ENCODE measurements at regions not wholly inside any gene's neighbourhood (a gene's known extent, or its start where the extent isn't known, plus 50 kb on each side); places are given as distances from the start of the nearest gene placed in this dataset.
"Not testable (repeated sequence)": the region's sequence is repeated elsewhere in the genome, so short reads cannot be mapped to it uniquely, and the experiment has no call there.

GRCh38 chr7:19290968-19291367, 145.7 kb upstream of the FERD3L start:
- intact Hi-C loops (cut with micrococcal nuclease) = no loop called here
- Mint-ChIP-seq H3K9me3 (peaks cover 1% of the 10 kb centered on the region), H3K4me1 (ENCODE audit: low read depth) (no peaks in the 10 kb centered on the region), H3K4me3 (no peak overlapping the region), H3K27ac (no peak overlapping the region), H3K27me3 (no peaks in the 10 kb centered on the region), H3K36me3 (ENCODE audit: low read depth) (no peaks in the 10 kb centered on the region)
- ChIA-PET CTCF (no interaction called here), POLR2A (no interaction called here)
- TF ChIP-seq CTCF (IDR thresholded peaks at IDR 0.05) = no peak
- no peak for ATAC-seq
- no peak for DNase-seq

GRCh38 chr7:19290066-19290465, 144.8 kb upstream of the FERD3L start:
- intact Hi-C loops (cut with micrococcal nuclease) = no loop called here
- H3K9me3 Mint-ChIP-seq = peaks cover 1% of the 10 kb centered on the region
- no peak for TF ChIP-seq CTCF (IDR thresholded peaks at IDR 0.05)
- H3K4me1 Mint-ChIP-seq (ENCODE audit: low read depth) = no peaks in the 10 kb centered on the region
- ChIA-PET CTCF (no interaction called here), POLR2A (no interaction called here)
- no peak overlapping the region for H3K27ac Mint-ChIP-seq
- H3K27me3 Mint-ChIP-seq = no peaks in the 10 kb centered on the region
- H3K4me3 Mint-ChIP-seq = no peak overlapping the region
- no peak for ATAC-seq
- no peak for DNase-seq
- no peaks in the 10 kb centered on the region for H3K36me3 Mint-ChIP-seq (ENCODE audit: low read depth)

GRCh38 chr7:19284596-19285300, 139.5 kb upstream of the FERD3L start:
- H3K36me3 Mint-ChIP-seq (ENCODE audit: low read depth) = no peaks in the 10 kb centered on the region
- CTCF ChIA-PET = no interaction called here
- no peak overlapping the region for H3K27ac Mint-ChIP-seq
- no peak for TF ChIP-seq CTCF (IDR thresholded peaks at IDR 0.05)
- H3K4me1 Mint-ChIP-seq (ENCODE audit: low read depth) = no peaks in the 10 kb centered on the region
- H3K4me3 Mint-ChIP-seq = no peak overlapping the region
- POLR2A ChIA-PET = no interaction called here
- DNase-seq (no peak), ATAC-seq (no peak)
- H3K9me3 Mint-ChIP-seq = peaks cover 4% of the 10 kb centered on the region
- no peaks in the 10 kb centered on the region for H3K27me3 Mint-ChIP-seq
- intact Hi-C loops (cut with micrococcal nuclease) = no loop called here

- H3K27ac Mint-ChIP-seq = no peak overlapping the region
Measured at GRCh38 chr7:19284136-19284535, 138.9 kb upstream of the FERD3L start.

GRCh38 chr7:19275000-19275399, 129.8 kb upstream of the FERD3L start:
- Mint-ChIP-seq H3K27ac (no peak overlapping the region), H3K9me3 (peaks cover 8% of the 10 kb centered on the region), H3K36me3 (ENCODE audit: low read depth) (no peaks in the 10 kb centered on the region), H3K4me3 (no peak overlapping the region), H3K4me1 (ENCODE audit: low read depth) (no peaks in the 10 kb centered on the region), H3K27me3 (no peaks in the 10 kb centered on the region)
- ChIA-PET POLR2A (no interaction called here), CTCF (no interaction called here)
- intact Hi-C loops (cut with micrococcal nuclease) = no loop called here
- TF ChIP-seq CTCF (IDR thresholded peaks at IDR 0.05) = no peak
- no peak for DNase-seq
- no peak for ATAC-seq

More at GRCh38 chr7:19284136-19284535, 138.9 kb upstream of the FERD3L start:
- ChIA-PET CTCF (no interaction called here), POLR2A (no interaction called here)
- ATAC-seq (no peak), DNase-seq (no peak)
- H3K27me3 Mint-ChIP-seq = no peaks in the 10 kb centered on the region
- intact Hi-C loops (cut with micrococcal nuclease) = no loop called here
- peaks cover 6% of the 10 kb centered on the region for H3K9me3 Mint-ChIP-seq
- no peak for TF ChIP-seq CTCF (IDR thresholded peaks at IDR 0.05)
- H3K36me3 Mint-ChIP-seq (ENCODE audit: low read depth) = no peaks in the 10 kb centered on the region
- H3K4me1 Mint-ChIP-seq (ENCODE audit: low read depth) = no peaks in the 10 kb centered on the region
- H3K4me3 Mint-ChIP-seq = no peak overlapping the region

GRCh38 chr7:19272329-19272728, 127.1 kb upstream of the FERD3L start:
- POLR2A ChIA-PET; ATAC-seq; intact Hi-C loops (cut with micrococcal nuclease); H3K9me3 Mint-ChIP-seq; H3K27me3 Mint-ChIP-seq; H3K4me1 Mint-ChIP-seq (ENCODE audit: low read depth); H3K27ac Mint-ChIP-seq; H3K36me3 Mint-ChIP-seq (ENCODE audit: low read depth); CTCF ChIA-PET; DNase-seq; H3K4me3 Mint-ChIP-seq: not testable (repeated sequence)
